Activated gamma-delta T cell treated with Interleukin-2 at 50 U/mL for 16 hours (primary cell): ENCODE measurements at regions not wholly inside any gene's neighbourhood (a gene's known extent, or its start where the extent isn't known, plus 50 kb on each side); places are given as distances from the start of the nearest gene placed in this dataset.
"Not testable (repeated sequence)": the region's sequence is repeated elsewhere in the genome, so short reads cannot be mapped to it uniquely, and the experiment has no call there.

Experiments
- DNase-seq: peaks from one replicate; pipeline ENCODE4 v3.0.0-alpha.2; 2020

GRCh38 chr1:116819081-116819480, 64.9 kb downstream of the CD2 start:
- DNase-seq, result no peak

GRCh38 chr1:116820369-116820768, 66.1 kb downstream of the CD2 start:
- no peak for DNase-seq

GRCh38 chr1:116821763-116822162, 67.5 kb downstream of the CD2 start:
- DNase-seq, result no peak

GRCh38 chr1:116824631-116825206, 70.5 kb downstream of the CD2 start:
- no peak for DNase-seq

GRCh38 chr1:116825207-116825719, 71.0 kb downstream of the CD2 start:
- DNase-seq, result no peak

GRCh38 chr1:116825720-116826438, 71.6 kb downstream of the CD2 start:
- no peak for DNase-seq

- DNase-seq, result peak; percentile 13
Observed at GRCh38 chr1:116826818-116827606, 72.8 kb downstream of the CD2 start.

- DNase-seq, result no peak
Observed at GRCh38 chr1:116827607-116828105, 73.4 kb downstream of the CD2 start.

- no peak for DNase-seq
Observed at GRCh38 chr1:116832308-116832931, 77.3 kb upstream of the PTGFRN start.

- DNase-seq, result no peak
Observed at GRCh38 chr1:116832932-116833578, 76.7 kb upstream of the PTGFRN start.

- DNase-seq, result no peak
Observed at GRCh38 chr1:116833718-116834117, 76.0 kb upstream of the PTGFRN start.

- DNase-seq, result no peak
Observed at GRCh38 chr1:116834595-116834994, 75.1 kb upstream of the PTGFRN start.

- no peak for DNase-seq
Observed at GRCh38 chr1:116835161-116835560, 74.6 kb upstream of the PTGFRN start.

GRCh38 chr1:116836099-116836498, 73.6 kb upstream of the PTGFRN start:
- DNase-seq, result no peak

GRCh38 chr1:116841569-116842344, 68.0 kb upstream of the PTGFRN start:
- DNase-seq, result no peak

- no peak for DNase-seq
Observed at GRCh38 chr1:116842654-116843053, 67.1 kb upstream of the PTGFRN start.

- DNase-seq, result no peak
Observed at GRCh38 chr1:116844775-116845174, 64.9 kb upstream of the PTGFRN start.

- DNase-seq, result no peak
Observed at GRCh38 chr1:116847190-116847589, 62.5 kb upstream of the PTGFRN start.

- no peak for DNase-seq
Observed at GRCh38 chr1:116847688-116848531, 61.8 kb upstream of the PTGFRN start.

- DNase-seq, result no peak
Observed at GRCh38 chr1:116850436-116850835, 59.3 kb upstream of the PTGFRN start.

- not testable (repeated sequence) for DNase-seq
Observed at GRCh38 chr1:116851189-116851588, 58.5 kb upstream of the PTGFRN start.
